NCI-H2029 treated with DMSO at 0.1 percent for 48 hours (cell line): ENCODE measurements at regions not wholly inside any gene's neighbourhood (a gene's known extent, or its start where the extent isn't known, plus 50 kb on each side); places are given as distances from the start of the nearest gene placed in this dataset.
A peak's percentile ranks its signal among the peaks of the same experiment; 100 is the strongest.

Source experiments
- DNase-seq: peaks from one replicate; lab custom pipeline; 2025; lab: John Stamatoyannopoulos, UW

DNA sequence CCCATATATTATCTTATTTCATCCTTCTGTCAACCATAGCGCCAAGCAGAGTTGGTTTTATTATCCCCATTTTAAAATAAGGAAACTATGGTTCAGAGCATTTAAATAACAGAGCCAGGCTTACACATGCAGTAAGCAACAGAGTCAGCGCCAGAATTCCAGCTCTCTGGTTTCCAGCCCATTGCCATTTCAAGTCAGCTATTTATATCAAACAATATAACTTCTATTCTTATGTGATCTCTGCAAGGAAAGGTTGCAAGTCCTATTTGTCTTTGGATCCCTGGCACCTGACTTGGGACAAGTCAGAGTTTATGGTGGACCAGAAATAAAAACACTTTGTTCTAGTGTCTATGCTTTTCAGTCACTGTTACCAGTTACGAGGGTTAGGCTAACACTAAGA, 174.1 kb upstream of the EEA1 start:
- no peak for DNase-seq

DNA sequence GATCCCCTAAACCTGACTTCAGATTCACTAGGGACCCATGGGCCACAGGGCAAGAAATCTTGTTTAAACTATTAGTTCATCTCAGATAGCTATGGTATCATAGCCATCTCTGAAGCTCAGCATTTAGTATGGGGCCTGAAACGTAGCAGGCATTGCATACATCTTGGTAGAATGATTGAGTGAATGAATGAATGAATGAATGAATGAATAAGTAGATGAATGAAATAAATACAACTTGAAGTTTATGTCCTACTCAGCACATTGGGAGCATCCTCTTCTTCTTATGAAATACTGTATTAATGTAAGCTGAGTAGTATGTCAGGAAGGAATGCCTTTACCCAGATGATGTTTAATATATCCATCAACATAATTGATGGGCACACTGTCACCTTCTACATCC, 175.4 kb upstream of the EEA1 start:
- no peak for DNase-seq

DNA sequence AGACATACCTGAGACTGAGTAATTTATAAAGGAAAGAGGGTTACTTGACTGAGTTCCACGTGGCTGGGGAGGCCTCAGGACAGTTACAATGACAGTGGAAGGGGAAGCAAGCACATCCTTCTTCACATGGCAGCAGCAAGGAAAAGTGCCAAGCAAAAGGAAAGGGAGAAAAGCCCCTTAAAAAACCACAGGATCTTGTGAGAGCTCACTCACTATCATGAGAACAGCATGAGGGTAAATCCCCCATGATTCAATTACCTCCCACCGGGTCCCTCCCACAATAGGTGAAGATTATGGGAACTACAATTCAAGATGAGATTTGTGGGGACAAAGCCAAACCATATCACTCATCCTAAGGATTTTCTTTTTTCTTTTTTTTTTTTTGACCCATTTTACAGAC, 177.8 kb upstream of the EEA1 start:
- no peak for DNase-seq

DNA sequence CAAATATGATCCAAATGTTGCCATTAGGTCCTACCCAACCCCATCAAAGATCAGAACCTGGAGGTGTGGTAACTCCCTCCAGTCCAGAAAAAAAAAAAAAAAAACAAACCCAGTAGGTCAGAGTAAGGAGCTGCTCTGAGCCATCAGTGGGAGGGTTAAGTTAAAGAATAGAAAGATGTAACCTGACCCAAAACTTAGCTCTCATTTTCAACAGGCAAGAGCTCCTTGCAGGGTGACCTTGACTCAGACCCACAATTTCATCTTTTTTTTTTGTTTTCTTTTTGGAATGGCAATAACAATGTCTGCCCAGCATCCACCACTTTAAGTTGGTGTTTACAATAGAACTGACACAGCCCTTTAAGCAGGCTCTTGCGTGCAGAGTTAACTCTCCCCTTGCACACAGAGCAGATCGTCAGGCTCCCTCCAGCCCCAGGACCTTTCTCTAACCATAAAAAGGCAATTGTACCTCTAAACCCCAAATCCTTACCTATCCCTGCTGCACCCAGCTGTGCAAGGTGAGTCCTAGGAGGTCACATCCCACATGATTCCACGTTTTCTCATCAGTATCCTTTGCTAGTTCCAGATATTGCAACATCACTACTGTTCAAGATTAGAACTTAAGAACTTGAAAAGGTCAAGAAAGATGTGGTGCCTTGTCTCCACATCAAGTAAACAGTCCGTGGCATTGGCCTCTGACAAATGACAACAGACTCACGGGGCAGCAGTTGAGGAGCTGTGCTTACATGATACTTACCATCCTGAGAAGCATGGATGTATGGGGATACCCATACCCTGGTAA, 178.6 kb upstream of the EEA1 start:
- DNase-seq, result no peak

DNA sequence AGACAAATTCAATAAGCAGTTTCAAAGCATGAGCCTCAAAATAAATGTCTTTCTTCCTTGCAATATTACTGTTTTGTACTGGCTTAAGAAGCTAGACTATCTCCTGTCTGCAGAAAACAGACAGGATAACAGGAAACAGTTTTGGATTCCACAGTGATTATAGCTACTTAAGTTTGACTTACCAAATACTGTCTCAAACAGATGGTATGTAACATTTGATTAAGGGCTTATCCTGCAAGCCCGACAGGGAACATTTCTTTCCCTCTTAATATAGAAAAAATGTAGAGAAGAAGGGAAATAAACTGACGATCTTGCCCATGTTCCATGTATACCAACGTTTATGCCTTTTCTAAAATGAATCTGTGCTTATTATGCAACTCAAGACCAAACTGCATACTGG, 179.9 kb upstream of the EEA1 start:
- no peak for DNase-seq

DNA sequence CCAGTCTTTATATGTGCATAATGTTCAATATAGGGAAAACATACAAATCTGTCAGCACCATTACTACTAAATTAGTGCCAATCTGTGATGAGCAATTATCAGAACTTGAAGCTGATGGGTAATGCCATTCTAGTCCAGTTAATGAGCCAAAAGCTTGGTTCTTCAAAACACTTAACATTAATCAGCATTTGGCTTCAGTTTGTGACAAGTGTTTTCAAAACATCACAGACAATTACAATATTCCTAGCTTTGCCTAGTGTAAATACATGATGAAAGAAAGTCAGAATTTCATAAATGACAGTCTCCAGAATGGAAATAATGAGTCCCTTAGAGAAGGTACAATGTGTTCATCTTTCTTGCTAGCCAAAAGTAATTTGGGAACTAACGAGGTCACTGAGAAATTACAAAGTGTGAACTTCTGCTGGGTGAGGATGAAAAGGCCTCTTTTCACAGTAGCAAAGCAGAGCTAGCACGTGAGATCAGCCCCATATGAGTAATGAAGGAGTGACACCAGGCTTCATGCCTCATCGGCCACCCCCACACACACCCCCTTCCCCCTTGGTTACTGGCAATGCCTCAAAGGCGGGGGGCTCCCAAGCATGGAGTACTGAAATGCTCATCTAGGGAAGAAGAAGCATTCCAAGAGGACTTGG, 180.6 kb upstream of the EEA1 start:
- DNase-seq, result no peak

DNA sequence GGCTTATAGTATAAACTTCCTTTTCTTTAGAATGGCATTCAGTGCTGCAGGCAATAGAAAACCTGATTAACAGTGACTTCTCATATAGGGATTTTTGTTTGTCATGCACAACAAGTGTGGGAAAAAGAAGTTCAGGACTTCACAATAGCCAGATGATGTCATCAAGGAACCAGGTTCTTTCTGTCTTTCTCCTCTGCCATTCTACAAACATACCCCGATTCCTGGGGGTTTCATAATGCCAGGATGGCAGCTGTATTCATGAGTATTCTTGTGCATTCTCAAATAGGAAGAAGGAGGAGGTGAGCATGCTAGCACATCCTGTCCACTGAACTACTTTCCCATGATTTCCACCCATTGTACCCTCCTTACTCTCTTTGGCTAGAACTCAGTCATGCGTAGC, 182.7 kb upstream of the EEA1 start:
- DNase-seq, result no peak

DNA sequence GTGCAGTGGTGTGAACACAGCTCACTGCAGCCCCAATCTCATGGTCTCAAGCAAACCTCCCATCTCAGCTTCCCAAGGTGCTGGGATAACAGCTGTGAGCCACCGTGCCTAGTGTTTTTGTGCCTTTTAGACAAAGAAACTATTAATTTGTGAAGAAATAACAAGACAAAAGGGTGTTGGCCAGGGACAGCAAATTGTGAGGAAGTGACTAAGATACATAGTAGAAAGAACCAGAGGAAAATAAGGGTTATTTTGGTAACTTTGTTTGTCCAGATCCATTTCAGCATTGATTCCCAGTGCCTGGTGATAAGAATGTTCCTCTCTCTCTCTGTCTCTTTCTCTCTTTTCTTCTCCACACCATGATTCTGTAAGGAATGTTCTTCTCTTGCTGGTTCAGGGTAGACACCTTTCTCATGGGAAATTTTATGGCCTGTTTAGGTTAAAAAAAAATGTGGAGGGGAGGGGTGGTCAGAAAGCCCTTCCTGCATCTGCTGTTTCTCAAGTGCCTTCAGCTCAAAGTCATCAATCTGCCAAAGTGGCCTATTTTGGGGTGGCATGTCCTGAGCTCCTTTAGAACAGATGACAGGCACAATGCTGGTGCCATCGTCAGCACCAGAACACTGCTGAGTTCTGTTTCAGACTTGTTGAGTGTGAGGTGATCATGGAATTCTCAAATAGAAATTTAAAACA, 184.4 kb upstream of the EEA1 start:
- DNase-seq, result no peak

DNA sequence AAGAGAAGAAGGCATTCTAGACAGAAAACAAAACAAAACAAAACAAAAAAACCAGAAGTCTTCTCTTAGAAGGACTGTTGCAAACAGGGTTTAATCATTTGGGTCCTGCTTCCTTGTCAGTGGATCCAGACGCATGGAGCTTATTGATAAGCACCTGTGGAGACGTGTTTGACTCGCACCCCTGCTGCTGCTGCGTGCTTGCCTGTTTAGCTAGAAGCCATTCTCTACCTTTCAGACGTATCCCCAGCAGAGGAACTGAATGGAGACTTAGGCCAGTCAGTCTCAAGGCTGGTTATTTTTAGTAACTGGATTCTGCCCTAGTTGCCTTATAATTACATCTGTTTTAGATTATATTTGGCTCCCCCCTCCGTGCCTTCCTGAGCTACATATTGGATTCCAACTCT, 186.1 kb upstream of the EEA1 start:
- no peak for DNase-seq

DNA sequence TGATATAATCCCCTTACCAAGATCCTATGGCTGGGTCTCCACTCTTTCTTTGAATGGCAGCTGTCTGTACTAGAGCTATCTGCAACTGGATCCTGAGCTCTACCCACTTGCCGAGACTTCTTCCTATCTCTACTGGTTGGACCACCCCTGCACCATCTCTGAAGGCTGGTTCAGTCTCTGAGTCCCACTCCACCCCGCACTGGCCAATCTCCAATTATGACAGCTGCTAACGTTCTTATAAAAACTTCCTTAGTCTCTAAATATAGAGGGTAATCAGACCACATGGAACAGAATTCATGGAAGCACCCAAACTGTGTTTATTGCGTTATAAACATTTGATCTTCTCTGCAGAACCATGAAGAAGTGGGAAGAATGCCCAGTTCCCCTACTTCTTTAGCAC, 186.6 kb upstream of the EEA1 start:
- DNase-seq, result no peak

DNA sequence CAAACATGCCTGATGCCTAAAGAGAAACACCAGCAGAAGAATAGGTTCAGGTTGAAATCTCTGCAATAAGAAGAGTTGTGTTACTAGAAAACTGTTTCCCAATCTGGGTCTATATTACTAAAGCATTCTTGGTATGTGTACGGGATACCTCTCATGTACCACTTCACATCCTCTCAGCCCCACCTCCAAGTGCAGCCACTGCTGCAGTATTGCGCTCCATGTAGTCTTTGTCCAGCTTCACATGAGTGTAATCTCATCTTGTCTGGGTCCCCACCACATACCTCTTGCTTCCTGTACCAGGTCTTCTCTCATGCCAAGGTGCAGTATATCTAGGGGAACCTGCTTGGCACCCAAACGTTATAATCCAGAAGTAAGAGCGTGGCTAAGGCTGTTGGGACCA, 187.5 kb upstream of the EEA1 start:
- DNase-seq, result no peak

DNA sequence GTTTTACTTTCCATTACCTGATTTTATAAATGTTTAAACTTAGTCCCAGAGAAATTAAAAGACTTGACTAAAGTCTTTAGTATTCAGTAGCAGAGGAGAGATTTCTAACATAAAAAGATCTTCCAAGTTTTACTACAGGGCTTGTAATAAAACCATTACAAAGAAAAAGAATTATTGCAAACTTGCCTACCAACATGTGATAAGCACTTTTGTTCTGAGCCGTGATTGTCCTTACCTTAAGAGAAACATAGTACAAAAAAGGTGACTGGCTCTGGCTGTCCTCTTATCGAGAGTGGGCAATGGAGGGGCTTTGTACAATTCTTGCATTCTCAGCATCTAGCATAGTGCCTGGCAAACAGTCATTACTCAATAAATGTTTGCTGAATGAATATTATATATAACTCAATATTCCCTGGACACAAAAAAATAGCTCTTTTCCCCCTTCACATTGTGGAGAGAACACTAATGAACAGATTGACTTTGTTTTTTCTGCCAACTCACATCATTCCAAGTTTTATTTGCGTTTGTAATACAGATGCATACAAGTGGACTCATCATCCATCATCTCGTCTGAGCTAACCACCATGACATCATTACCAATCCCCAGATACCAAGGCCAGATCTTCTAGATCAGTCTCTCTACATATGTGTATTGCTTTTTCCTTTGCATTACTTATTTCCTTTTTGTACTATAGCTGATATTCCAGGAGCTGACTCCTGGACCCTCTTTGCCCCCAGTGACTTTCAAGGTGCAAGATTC, 192.8 kb upstream of the EEA1 start:
- DNase-seq, result no peak

DNA sequence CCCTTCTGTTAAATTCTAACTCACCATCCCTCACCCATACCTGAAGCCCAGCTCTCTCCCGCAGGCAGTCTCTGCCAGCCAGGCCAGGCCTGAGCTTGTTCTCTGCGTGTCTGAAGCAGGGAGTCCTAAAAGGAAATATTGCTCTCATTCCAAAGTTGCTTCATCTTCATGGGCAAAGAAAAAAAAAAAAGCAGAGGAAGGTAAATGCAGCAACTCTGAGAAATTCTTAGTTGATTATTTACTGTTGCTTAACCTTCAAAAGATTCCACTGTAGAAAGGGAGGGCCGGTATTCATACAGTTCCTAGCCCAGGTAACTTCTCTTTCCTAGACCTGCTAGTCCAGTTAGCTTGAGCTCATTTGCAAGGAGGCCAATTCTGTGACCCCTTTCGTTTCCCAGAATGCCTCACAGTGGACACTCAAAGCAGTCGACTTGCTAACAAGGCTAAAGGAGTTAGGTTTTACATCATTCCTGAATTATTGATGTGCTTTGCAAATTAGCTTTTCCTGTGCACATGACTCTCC, 193.5 kb upstream of the EEA1 start:
- DNase-seq, result no peak

DNA sequence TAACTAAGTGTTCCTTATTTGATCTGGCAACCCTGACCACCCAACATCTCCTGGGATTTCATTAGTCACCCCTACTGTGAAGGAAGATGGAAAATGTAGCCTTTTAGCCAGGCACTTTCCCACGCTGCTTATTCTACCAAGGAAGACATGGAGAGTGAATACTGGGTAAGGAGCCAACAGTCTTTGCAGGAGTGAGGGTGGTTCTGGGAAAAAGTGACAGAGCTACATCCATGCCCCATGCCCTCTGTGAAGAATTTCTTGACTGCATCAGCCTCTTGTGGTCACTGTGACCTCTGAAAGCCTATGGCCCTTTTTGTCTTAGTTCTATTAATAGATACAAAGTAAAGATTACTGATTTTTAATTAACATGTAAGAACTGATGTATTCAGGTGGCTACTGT, 196.0 kb upstream of the EEA1 start:
- no peak for DNase-seq

DNA sequence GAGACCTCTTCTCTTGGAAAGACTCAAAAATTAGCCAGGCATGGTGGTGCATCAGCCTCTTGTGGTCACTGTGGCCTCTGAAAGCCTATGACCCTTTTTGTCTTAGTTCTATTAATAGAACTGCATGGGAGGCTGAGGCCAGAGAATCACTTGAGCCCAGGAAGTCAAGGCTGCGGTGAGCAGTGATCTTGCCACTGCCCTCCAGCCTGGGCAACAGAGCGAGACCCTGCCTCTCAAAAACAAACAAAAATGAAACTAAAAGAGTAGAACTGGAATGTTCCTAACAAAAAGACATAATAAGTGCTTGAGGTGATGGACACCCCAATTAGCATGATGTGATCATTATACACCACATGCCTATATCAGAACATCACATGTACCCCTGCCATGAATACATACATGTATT, 197.0 kb upstream of the EEA1 start:
- DNase-seq, result no peak

DNA sequence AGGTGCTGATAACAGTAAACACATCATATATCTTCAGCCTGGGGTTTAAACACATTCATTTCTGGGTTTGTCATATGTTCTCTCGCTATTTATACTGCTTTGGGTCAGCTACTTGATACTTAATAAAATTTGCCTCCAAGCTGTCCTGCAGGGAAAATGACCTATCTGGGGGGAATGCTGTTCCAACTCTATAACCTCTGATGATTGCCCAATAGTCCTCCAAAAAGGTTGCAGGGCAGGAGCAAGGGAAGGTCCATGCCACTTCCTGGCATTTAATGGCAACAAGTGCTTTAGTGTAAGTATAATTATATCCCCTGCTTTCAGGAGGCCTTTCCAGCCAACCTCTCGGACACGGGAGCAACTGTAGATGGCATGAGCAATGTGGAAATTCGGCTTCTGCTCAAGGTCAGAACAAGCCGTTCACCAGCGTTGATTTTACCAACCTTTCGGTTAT, 198.0 kb upstream of the EEA1 start:
- DNase-seq, result no peak

DNA sequence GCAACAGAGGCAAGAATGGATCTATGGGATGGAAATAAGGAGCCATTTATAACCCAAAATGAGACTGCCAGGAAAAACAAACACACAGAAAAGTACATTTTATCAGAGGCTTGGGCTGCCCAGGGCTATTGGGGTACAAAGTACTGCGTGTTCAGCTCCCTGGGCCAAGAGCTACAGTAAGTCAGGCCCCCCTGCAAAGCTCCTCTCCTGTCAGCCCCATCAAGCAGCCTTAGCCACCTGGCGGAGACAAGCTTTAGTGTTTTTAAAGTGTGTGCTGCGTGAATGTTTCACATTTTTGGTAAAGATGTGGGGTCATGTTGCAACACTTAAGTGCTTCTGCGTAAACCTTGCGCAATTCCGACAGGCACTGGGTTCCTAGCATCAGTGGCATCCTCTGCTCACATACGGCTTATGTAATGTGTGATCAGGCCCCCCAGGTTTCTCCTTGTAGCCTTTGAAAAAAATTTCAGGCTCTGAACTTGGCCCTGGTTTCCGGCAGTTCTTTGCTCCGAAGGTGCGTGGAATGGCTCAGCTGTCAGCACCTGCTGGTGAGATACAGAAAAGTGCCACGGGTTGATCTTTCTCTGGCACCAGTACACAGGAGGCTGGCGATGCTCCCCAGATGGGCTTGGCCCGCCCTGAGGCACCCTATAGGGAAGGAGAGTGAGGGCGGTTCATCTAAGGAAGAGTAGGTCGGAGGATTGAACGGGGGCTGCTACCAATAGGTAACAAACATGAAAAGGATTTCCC, 198.7 kb upstream of the EEA1 start:
- peak; percentile 94 for DNase-seq

DNA sequence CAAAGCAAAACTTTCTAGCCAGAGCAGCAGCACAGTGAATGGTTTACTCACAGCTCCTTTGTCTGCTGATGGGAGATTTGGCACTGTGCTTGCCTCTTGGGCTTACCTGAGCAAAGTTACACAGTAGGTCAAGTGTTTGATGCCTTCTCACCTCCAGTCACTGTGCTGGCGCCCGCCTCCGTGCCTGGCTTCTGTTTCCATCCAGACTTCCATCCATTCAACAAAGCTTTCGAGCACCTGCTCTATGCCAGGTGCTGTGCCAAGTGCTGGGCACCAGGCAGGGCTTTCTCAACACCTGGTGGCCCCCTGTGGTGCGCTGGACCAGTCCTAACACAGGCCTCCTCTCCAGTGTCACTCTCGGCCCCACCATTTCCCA, 199.2 kb upstream of the EEA1 start:
- DNase-seq, result peak; percentile 94

DNA sequence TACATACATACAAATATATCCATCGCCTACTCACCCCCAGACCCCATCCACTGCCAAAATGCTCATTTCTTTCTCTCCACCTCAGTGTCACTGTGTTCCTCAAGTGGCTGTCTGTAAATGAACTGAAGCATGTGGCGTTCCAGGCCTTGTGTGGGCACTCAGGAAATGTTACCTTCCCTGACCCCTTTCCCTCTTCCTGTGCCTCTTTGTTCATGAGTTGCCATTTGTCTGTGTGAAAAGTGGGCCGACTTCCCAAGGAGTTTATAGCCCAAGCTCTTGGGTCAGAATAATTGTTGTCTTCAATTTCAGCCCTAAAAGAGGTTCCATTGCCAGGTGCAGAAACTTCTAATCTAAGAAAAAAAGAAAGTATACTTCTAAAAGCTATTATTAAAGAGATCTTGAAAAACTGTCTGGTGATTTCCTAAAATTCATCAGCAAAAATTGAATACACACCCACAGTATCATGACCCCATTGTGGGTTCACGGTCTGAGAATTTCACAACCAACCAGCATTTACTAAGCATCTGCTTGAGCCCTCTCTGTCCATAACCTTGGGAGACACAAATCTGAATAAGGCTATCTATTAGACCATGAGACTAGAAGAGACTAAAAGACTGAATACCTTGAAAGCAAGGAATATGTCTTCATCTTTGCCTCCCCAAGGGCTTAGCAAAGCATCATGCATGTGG, 201.4 kb upstream of the EEA1 start:
- no peak for DNase-seq

DNA sequence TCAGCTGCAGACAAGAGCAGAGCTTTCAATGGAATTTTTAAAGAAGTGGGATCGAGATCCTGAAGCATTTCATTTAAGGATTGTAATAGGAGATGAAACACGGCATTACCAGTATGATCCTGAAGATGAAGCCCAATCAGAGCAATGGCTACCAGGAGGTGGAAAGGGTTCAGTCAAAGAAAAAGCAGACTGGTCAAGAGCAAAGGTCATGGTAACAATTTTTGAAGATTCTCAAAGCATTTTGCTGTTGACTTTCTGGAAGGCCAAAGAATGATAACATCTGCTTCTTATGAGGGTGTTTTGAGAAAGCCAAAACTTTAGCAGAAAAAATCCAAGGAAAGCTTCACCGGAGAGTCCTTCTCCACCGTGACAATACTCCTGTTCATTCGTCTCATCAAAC, 204.3 kb upstream of the EEA1 start:
- no peak for DNase-seq
